Stomach (tissue), 8 donors: ENCODE measurements at regions not wholly inside any gene's neighbourhood (a gene's known extent, or its start where the extent isn't known, plus 50 kb on each side); places are given as distances from the start of the nearest gene placed in this dataset.

Source experiments
- DNase-seq, 2 donors: peaks; one replicate each; pipeline versions ENCODE4 v3.0.0 to v3.0.0-alpha.2; 2013 to 2019
- H3K27ac ChIP-seq, 5 donors: fragments of 200-600 bp in 4 of 5; sonication (generic) in 4 of 5; one replicate each; pipeline ENCODE4 v1.5.1; 2013 to 2019; ENCODE audit warnings: mild to moderate bottlenecking in 1 of 5, moderate library complexity in 1 of 5
- H3K27me3 ChIP-seq, 3 donors: fragments of 200-600 bp; sonication (generic); one replicate each; pipeline ENCODE4 v1.5.1; 2017 to 2019; ENCODE audit warnings: mixed run types in 1 of 3
- H3K36me3 ChIP-seq, 4 donors: fragments of 200-600 bp; sonication (generic); 1 replicate in 3 of 4; 2 replicates in 1 of 4; pipeline ENCODE4 v1.5.1; 2016 to 2019
- H3K4me1 ChIP-seq, 4 donors: fragments of 200-600 bp; sonication (generic); one replicate each; pipeline ENCODE4 v1.5.1; 2016 to 2019
- H3K4me3 ChIP-seq, 4 donors: fragments of 200-600 bp; sonication (generic) in 3 of 4; one replicate each; pipeline ENCODE4 v1.5.1; 2016 to 2019; ENCODE audit warnings: mild to moderate bottlenecking in 1 of 4
- H3K9me3 ChIP-seq, 4 donors: fragments of 200-600 bp; sonication (generic); one replicate each; pipeline ENCODE4 v1.5.1; 2016 to 2019
- CTCF ChIP-seq, 7 experiments: fragments of 450-650 bp in 4 of 7; fragments of 200-600 bp in 3 of 7; sonication (generic) in 3 of 7; IDR thresholded peaks; one replicate each; pipeline ENCODE4 v1.5.1; 2016 to 2019; ENCODE audit warnings: antibody characterized with exemption in 7 of 7, control low read depth in 2 of 7, mild to moderate bottlenecking in 1 of 7
- EP300 ChIP-seq: sonication (generic); formaldehyde crosslinking; IDR thresholded peaks from one replicate; pipeline ENCODE4 v1.6.1; 2017; ENCODE audit warnings: antibody characterized with exemption
- POLR2A ChIP-seq, 4 donors: fragments of 450-650 bp; IDR thresholded peaks; one replicate each; pipeline ENCODE4 v1.6.1; 2016; ENCODE audit warnings: antibody characterized with exemption in 4 of 4, control low read depth in 2 of 4, mild to moderate bottlenecking in 1 of 4, moderate library complexity in 1 of 4
- POLR2AphosphoS5 ChIP-seq, 3 donors: sonication (generic); formaldehyde crosslinking; IDR thresholded peaks; one replicate each; pipeline ENCODE4 v1.6.1; 2016; ENCODE audit warnings: antibody characterized with exemption in 3 of 3
- WGBS, 5 donors: extraction: QIAGEN DNeasy Blood & Tissue Kit in 3 of 5; methylation state at CpG; one replicate each; pipeline versions ENCODE4 v1.1.5 to v1.1.7; 2013 to 2018; 5-methylcytosine and 5-hydroxymethylcytosine counted together
- intact Hi-C: fragments of 100-400 bp; cut with DNase I; formaldehyde crosslinking; loops from one replicate; pipeline ENCODE4 v1.15.1; 2023; ENCODE audit warnings: low total_unique reads
- donor health status: healthy with polysubstance abuse.
- donor health status: Bipolar disorder and iron deficiency.
- donor health status: healthy.

- TF ChIP-seq EP300, result no peak
- no peak for TF ChIP-seq CTCF (IDR thresholded peaks at IDR 0.05)
- no peak for TF ChIP-seq POLR2A (IDR thresholded peaks at IDR 0.05)
- TF ChIP-seq POLR2AphosphoS5 (IDR thresholded peaks at IDR 0.05), result peak in 1 of 3 donors; percentile 32
- Histone ChIP-seq H3K9me3 (no peaks in the 10 kb centered on the region), H3K4me3 (no peak overlapping the region), H3K4me1 (no peaks in the 10 kb centered on the region), H3K27ac (peak overlapping the region in 1 of 5 donors; percentile 28), H3K27me3 (no peaks in the 10 kb centered on the region), H3K36me3 (no peaks in the 10 kb centered on the region)
- DNase-seq, result peak in 1 of 2 donors; percentile 64
- 17 to 30% (median 21%) methylated on average over 1 of the region's 1 CpG for WGBS, 5 donors
- intact Hi-C loops, result no loop called here
These were observed 147.4 kb downstream of the RASSF9 start for GRCh38 chr12:85688837-85689236.

- Histone ChIP-seq H3K4me3 (no peak overlapping the region), H3K4me1 (no peaks in the 10 kb centered on the region), H3K27ac (no peak overlapping the region), H3K9me3 (no peaks in the 10 kb centered on the region), H3K27me3 (no peaks in the 10 kb centered on the region), H3K36me3 (no peaks in the 10 kb centered on the region)
- TF ChIP-seq POLR2AphosphoS5 (IDR thresholded peaks at IDR 0.05), result no peak
- TF ChIP-seq CTCF (IDR thresholded peaks at IDR 0.05), result no peak
- TF ChIP-seq POLR2A (IDR thresholded peaks at IDR 0.05), result no peak
- no peak for TF ChIP-seq EP300
- no peak for DNase-seq
- 61 to 71% (median 65%) methylated on average over 3 of the region's 3 CpGs for WGBS, 5 donors
- intact Hi-C loops, result no loop called here
These were observed 146.1 kb downstream of the RASSF9 start for GRCh38 chr12:85690146-85690545.

GRCh38 chr12:85693093-85693665 is 143.0 kb downstream of the RASSF9 start:
- no peaks in the 10 kb centered on the region for H3K4me1 ChIP-seq
- no peak for DNase-seq
- no peaks in the 10 kb centered on the region for H3K36me3 ChIP-seq
- H3K27ac ChIP-seq, result no peak overlapping the region
- H3K27me3 ChIP-seq, result no peaks in the 10 kb centered on the region
- H3K4me3 ChIP-seq, result no peak overlapping the region
- intact Hi-C loops, result no loop called here
- WGBS, 5 donors, result 90 to 98% (median 93%) methylated on average over 3 of the region's 3 CpGs
- TF ChIP-seq POLR2AphosphoS5 (IDR thresholded peaks at IDR 0.05), result no peak
- TF ChIP-seq CTCF (IDR thresholded peaks at IDR 0.05), result no peak
- TF ChIP-seq EP300, result no peak
- TF ChIP-seq POLR2A (IDR thresholded peaks at IDR 0.05), result no peak
- no peaks in the 10 kb centered on the region for H3K9me3 ChIP-seq

- Histone ChIP-seq H3K27me3 (no peaks in the 10 kb centered on the region), H3K4me3 (no peak overlapping the region), H3K27ac (no peak overlapping the region), H3K36me3 (no peaks in the 10 kb centered on the region), H3K9me3 (no peaks in the 10 kb centered on the region), H3K4me1 (no peaks in the 10 kb centered on the region)
- intact Hi-C loops, result no loop called here
- 68 to 79% (median 69%) methylated on average over 4 of the region's 4 CpGs for WGBS, 5 donors
- DNase-seq, result no peak
- no peak for TF ChIP-seq CTCF (IDR thresholded peaks at IDR 0.05)
- TF ChIP-seq POLR2A (IDR thresholded peaks at IDR 0.05), result no peak
- TF ChIP-seq EP300, result no peak
- TF ChIP-seq POLR2AphosphoS5 (IDR thresholded peaks at IDR 0.05), result no peak
These were observed 141.0 kb downstream of the RASSF9 start for GRCh38 chr12:85695097-85695715.
